Activated CD8-positive, alpha-beta memory T cell treated with anti-CD3 and anti-CD28 coated beads for 36 hours (primary cell): ENCODE measurements at regions not wholly inside any gene's neighbourhood (a gene's known extent, or its start where the extent isn't known, plus 50 kb on each side); places are given as distances from the start of the nearest gene placed in this dataset.

Experiments
- CTCF ChIA-PET: fragments of 350-600 bp; sonication (Branson Sonifier 250); formaldehyde crosslinking; loops from one replicate; lab custom pipeline; 2021; ENCODE audit warnings: antibody characterized with exemption; lab: Charles Lee
- POLR2A ChIA-PET: fragments of 350-600 bp; sonication (Branson Sonifier 250); formaldehyde crosslinking; loops from one replicate; lab custom pipeline; 2021; ENCODE audit warnings: antibody characterized with exemption; lab: Charles Lee

- POLR2A ChIA-PET: no interaction called here
- CTCF ChIA-PET: no interaction called here
Observed at GRCh38 chr3:154614601-154615000, 184.6 kb upstream of the GPR149 start.

GRCh38 chr3:154614078-154614477 is 184.1 kb upstream of the GPR149 start:
- CTCF ChIA-PET: no interaction called here
- POLR2A ChIA-PET: no interaction called here

GRCh38 chr3:154602241-154602640 is 172.3 kb upstream of the GPR149 start:
- ChIA-PET POLR2A (no interaction called here), CTCF (no interaction called here)

- POLR2A ChIA-PET: no interaction called here
Observed at GRCh38 chr3:154598166-154598565, 168.2 kb upstream of the GPR149 start.

GRCh38 chr3:154590675-154591384 is 160.8 kb upstream of the GPR149 start:
- CTCF ChIA-PET: no interaction called here

More at GRCh38 chr3:154598166-154598565, 168.2 kb upstream of the GPR149 start:
- CTCF ChIA-PET: no interaction called here

GRCh38 chr3:154588831-154589230 is 158.8 kb upstream of the GPR149 start:
- CTCF ChIA-PET: no interaction called here
- POLR2A ChIA-PET: no interaction called here

More at GRCh38 chr3:154590675-154591384, 160.8 kb upstream of the GPR149 start:
- POLR2A ChIA-PET: no interaction called here

- ChIA-PET POLR2A (no interaction called here), CTCF (no interaction called here)
Observed at GRCh38 chr3:154584974-154585373, 155.0 kb upstream of the GPR149 start.

GRCh38 chr3:154584041-154584440 is 154.1 kb upstream of the GPR149 start:
- ChIA-PET POLR2A (no interaction called here), CTCF (no interaction called here)

- CTCF ChIA-PET: no interaction called here
- POLR2A ChIA-PET: no interaction called here
Observed at GRCh38 chr3:154583086-154583634, 153.2 kb upstream of the GPR149 start.

GRCh38 chr3:154582501-154582900 is 152.5 kb upstream of the GPR149 start:
- ChIA-PET POLR2A (no interaction called here), CTCF (no interaction called here)

- ChIA-PET CTCF (no interaction called here), POLR2A (no interaction called here)
Observed at GRCh38 chr3:154571553-154572226, 141.7 kb upstream of the GPR149 start.

- ChIA-PET CTCF (no interaction called here), POLR2A (no interaction called here)
Observed at GRCh38 chr3:154568064-154568463, 138.1 kb upstream of the GPR149 start.

GRCh38 chr3:154559623-154560022 is 129.6 kb upstream of the GPR149 start:
- POLR2A ChIA-PET: interaction anchor here (0.6 kb wide), 1 partner anchor 219 kb away, joined by 3 read pairs; no protein-coding TSS in a partner anchor
- CTCF ChIA-PET: no interaction called here

GRCh38 chr3:154552338-154552737 is 122.3 kb upstream of the GPR149 start:
- ChIA-PET POLR2A (no interaction called here), CTCF (no interaction called here)

- CTCF ChIA-PET: no interaction called here
- POLR2A ChIA-PET: no interaction called here
Observed at GRCh38 chr3:154549391-154549790, 119.4 kb upstream of the GPR149 start.

- POLR2A ChIA-PET: no interaction called here
- CTCF ChIA-PET: no interaction called here
Observed at GRCh38 chr3:154548341-154548740, 118.4 kb upstream of the GPR149 start.

GRCh38 chr3:154542837-154543236 is 112.8 kb upstream of the GPR149 start:
- ChIA-PET CTCF (no interaction called here), POLR2A (no interaction called here)

GRCh38 chr3:154540950-154541604 is 111.1 kb upstream of the GPR149 start:
- POLR2A ChIA-PET: no interaction called here
- CTCF ChIA-PET: no interaction called here

- POLR2A ChIA-PET: no interaction called here
- CTCF ChIA-PET: no interaction called here
Observed at GRCh38 chr3:154538566-154539360, 108.8 kb upstream of the GPR149 start.

- ChIA-PET CTCF (no interaction called here), POLR2A (no interaction called here)
Observed at GRCh38 chr3:154536751-154537150, 106.8 kb upstream of the GPR149 start.
